Parathyroid adenoma (tissue), 2 donors: ENCODE measurements at regions not wholly inside any gene's neighbourhood (a gene's known extent, or its start where the extent isn't known, plus 50 kb on each side); places are given as distances from the start of the nearest gene placed in this dataset.

ENCODE experiments used
- H2AFZ ChIP-seq: fragments of 300-600 bp; sonication (generic); one replicate; pipeline ENCODE4 v1.7.0; 2017; ENCODE audit warnings: antibody characterized with exemption, mild to moderate bottlenecking
- H3K27ac ChIP-seq: fragments of 300-600 bp; sonication (generic); one replicate; pipeline ENCODE4 v1.7.0; 2017
- H3K27me3 ChIP-seq: fragments of 300-600 bp; sonication (generic); one replicate; pipeline ENCODE4 v1.7.0; 2017; ENCODE audit warnings: low read length; ENCODE audit not compliant: control insufficient read depth, insufficient read depth
- H3K36me3 ChIP-seq: fragments of 300-600 bp; sonication (generic); one replicate; pipeline ENCODE4 v1.7.0; 2017; ENCODE audit warnings: low read length; ENCODE audit not compliant: control insufficient read depth, insufficient read depth
- H3K4me1 ChIP-seq: fragments of 300-600 bp; sonication (generic); one replicate; pipeline ENCODE4 v1.7.0; 2017; ENCODE audit warnings: control low read depth
- H3K4me2 ChIP-seq: fragments of 300-600 bp; sonication (generic); one replicate; pipeline ENCODE4 v1.7.0; 2017; ENCODE audit warnings: low read length
- H3K4me3 ChIP-seq: fragments of 300-600 bp; sonication (generic); one replicate; pipeline ENCODE4 v1.7.0; 2017; ENCODE audit warnings: low read depth, low read length
- H3K79me2 ChIP-seq: fragments of 300-600 bp; sonication (generic); one replicate; pipeline ENCODE4 v1.7.0; 2017; ENCODE audit warnings: control low read depth
- H3K9ac ChIP-seq: fragments of 300-600 bp; sonication (generic); one replicate; pipeline ENCODE4 v1.7.0; 2017; ENCODE audit warnings: mild to moderate bottlenecking
- H3K9me3 ChIP-seq: fragments of 300-600 bp; sonication (generic); one replicate; pipeline ENCODE4 v1.7.0; 2017; ENCODE audit warnings: low read length; ENCODE audit not compliant: control insufficient read depth
- TF ChIP-seq, protein P1 (sequence below): fragments of 300-600 bp; sonication (generic); IDR thresholded peaks from one replicate; pipeline ENCODE4 v1.7.0; 2017; ENCODE audit warnings: antibody characterized with exemption, mild to moderate bottlenecking
- donor health status: primary hyperparathyroidism.

DNA sequence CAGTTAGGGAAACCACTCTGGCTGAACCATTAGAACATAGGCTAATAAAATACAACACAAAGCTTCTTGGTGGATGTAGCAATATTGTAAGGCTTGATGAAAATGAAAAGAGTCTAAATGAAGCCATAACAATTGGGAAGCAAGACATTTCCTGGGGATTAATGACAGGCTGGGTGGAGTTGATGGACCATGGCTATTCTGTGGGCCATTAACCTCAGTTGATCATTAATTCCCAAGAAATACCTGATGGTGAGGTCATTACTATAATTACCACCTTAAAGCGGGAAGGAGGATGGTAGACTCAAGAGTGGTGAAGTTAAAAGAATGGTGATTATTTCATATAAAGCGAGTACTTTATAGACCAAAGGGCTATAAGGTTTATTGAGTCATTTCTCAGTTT, 455.8 kb upstream of the MAP3K7 start:
- no peak overlapping the region for H3K4me2 ChIP-seq
- H3K27me3 ChIP-seq = no peaks in the 10 kb centered on the region
- H2AFZ ChIP-seq = no peak overlapping the region
- TF ChIP-seq, protein P1, sequence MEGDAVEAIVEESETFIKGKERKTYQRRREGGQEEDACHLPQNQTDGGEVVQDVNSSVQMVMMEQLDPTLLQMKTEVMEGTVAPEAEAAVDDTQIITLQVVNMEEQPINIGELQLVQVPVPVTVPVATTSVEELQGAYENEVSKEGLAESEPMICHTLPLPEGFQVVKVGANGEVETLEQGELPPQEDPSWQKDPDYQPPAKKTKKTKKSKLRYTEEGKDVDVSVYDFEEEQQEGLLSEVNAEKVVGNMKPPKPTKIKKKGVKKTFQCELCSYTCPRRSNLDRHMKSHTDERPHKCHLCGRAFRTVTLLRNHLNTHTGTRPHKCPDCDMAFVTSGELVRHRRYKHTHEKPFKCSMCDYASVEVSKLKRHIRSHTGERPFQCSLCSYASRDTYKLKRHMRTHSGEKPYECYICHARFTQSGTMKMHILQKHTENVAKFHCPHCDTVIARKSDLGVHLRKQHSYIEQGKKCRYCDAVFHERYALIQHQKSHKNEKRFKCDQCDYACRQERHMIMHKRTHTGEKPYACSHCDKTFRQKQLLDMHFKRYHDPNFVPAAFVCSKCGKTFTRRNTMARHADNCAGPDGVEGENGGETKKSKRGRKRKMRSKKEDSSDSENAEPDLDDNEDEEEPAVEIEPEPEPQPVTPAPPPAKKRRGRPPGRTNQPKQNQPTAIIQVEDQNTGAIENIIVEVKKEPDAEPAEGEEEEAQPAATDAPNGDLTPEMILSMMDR = no peak
- H3K4me3 ChIP-seq = no peak overlapping the region
- H3K79me2 ChIP-seq = no peaks in the 10 kb centered on the region
- no peaks in the 10 kb centered on the region for H3K36me3 ChIP-seq
- no peaks in the 10 kb centered on the region for H3K9me3 ChIP-seq
- no peaks in the 10 kb centered on the region for H3K4me1 ChIP-seq
- no peak overlapping the region for H3K27ac ChIP-seq
- H3K9ac ChIP-seq = no peak overlapping the region

DNA sequence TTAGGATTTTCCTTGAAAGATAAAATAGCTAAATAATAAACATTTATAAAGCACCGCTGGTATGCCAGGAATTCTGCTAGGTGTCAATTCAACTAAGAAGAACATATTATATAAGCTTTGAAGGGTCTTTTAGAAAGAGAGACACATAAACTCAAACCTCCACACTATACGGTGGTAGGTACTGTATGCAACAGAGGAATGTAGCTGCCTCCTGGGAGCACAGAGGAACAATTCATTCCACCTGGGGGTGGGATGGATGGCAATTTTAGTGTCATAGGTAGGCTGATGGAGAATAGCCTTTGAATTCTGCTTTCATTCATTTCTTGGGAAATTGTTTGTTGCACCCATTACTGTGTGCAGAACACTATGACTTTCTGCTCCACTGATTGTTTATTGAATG, 447.1 kb upstream of the MAP3K7 start:
- Histone ChIP-seq H3K79me2 (no peaks in the 10 kb centered on the region), H3K4me3 (no peak overlapping the region), H3K27me3 (no peaks in the 10 kb centered on the region), H3K9ac (no peak overlapping the region), H2AFZ (no peak overlapping the region), H3K36me3 (no peaks in the 10 kb centered on the region), H3K9me3 (no peaks in the 10 kb centered on the region), H3K4me2 (no peak overlapping the region), H3K27ac (no peak overlapping the region), H3K4me1 (no peaks in the 10 kb centered on the region)
- TF ChIP-seq, protein P1 = no peak

DNA sequence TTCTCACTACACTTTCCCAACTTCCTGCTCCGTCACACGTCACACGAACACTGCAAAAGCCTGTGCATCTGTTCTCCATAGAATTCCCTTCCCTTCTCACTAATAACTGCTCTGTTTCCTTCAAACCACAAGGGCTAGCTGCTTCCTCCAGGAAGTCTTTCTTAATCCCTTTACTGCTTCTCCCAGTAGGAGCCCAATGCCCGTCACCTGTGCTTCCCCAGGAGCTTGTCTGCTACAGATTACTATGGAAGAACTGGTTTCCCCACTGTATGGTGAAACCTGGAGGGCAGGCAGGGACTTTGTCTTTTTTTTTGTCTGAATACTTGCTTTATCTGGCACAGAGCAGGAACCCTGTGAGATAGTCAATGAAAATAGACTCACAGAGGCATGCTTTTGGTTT, 444.7 kb upstream of the MAP3K7 start:
- no peak overlapping the region for H3K9ac ChIP-seq
- no peaks in the 10 kb centered on the region for H3K9me3 ChIP-seq
- no peak overlapping the region for H3K4me2 ChIP-seq
- H3K4me1 ChIP-seq = no peaks in the 10 kb centered on the region
- H3K36me3 ChIP-seq = no peaks in the 10 kb centered on the region
- H3K27me3 ChIP-seq = no peaks in the 10 kb centered on the region
- TF ChIP-seq, protein P1 = no peak
- no peak overlapping the region for H2AFZ ChIP-seq
- no peak overlapping the region for H3K4me3 ChIP-seq
- H3K79me2 ChIP-seq = no peaks in the 10 kb centered on the region
- H3K27ac ChIP-seq = no peak overlapping the region

DNA sequence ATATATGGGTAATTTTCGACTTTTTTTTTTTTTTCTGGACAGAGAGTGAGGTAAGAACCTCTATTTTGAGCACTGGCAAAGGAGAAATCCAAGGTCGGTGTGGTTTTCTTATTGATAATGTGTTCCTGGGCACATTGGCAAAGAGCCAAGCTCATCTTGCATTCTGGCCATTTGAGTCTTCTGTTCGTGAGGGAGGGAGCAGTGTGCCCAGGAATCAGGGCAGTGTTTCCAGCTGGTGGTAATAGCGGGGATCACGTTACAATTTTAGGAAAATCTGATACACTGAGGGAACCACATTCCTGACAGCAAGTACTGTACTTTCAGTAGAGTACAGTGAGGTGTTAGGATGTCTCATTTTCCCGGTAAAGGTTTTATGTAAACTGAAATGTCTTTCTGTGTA, 442.3 kb upstream of the MAP3K7 start:
- H3K9me3 ChIP-seq = no peaks in the 10 kb centered on the region
- TF ChIP-seq, protein P1 = no peak
- H2AFZ ChIP-seq = no peak overlapping the region
- H3K4me3 ChIP-seq = no peak overlapping the region
- no peaks in the 10 kb centered on the region for H3K79me2 ChIP-seq
- H3K36me3 ChIP-seq = no peaks in the 10 kb centered on the region
- H3K27me3 ChIP-seq = no peaks in the 10 kb centered on the region
- no peaks in the 10 kb centered on the region for H3K4me1 ChIP-seq
- H3K4me2 ChIP-seq = no peak overlapping the region
- no peak overlapping the region for H3K9ac ChIP-seq
- no peak overlapping the region for H3K27ac ChIP-seq

DNA sequence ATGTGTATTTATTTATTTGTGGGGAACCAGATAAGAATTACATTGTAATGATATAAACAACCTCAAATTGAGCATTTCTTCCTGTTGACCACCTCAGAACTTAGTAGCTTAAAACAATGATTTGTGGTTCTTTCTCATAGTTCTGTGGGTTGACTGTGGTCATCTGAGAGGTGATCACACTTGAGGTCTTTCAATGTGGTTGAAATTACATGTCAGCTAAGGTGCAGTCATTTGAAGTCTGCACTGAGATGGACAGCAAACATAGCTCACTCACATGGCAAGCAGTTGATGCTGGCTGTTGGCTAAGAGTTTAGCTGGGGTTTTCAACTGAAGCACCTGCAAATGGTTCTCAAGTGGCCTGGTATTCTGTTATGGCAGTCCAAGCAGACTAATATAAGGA, 436.7 kb upstream of the MAP3K7 start:
- no peak overlapping the region for H3K4me2 ChIP-seq
- H3K4me3 ChIP-seq = no peak overlapping the region
- TF ChIP-seq, protein P1 = no peak
- H3K9me3 ChIP-seq = no peaks in the 10 kb centered on the region
- no peaks in the 10 kb centered on the region for H3K27me3 ChIP-seq
- H3K4me1 ChIP-seq = no peaks in the 10 kb centered on the region
- no peak overlapping the region for H3K27ac ChIP-seq
- no peak overlapping the region for H3K9ac ChIP-seq
- no peaks in the 10 kb centered on the region for H3K79me2 ChIP-seq
- no peaks in the 10 kb centered on the region for H3K36me3 ChIP-seq
- no peak overlapping the region for H2AFZ ChIP-seq
